ENCODE measurements at regions not wholly inside any gene's neighbourhood (a gene's known extent, or its start where the extent isn't known, plus 50 kb on each side); places are given as distances from the start of the nearest gene placed in this dataset.
"Not testable (repeated sequence)": the region's sequence is repeated elsewhere in the genome, so short reads cannot be mapped to it uniquely, and the experiment has no call there.

GRCh38 chr14:27760367-27760766, 1006.2 kb upstream of the FOXG1 start:
- not testable (repeated sequence) for DNase-seq (ENCODE audit: low read depth)

- DNase-seq (ENCODE audit: low read depth), result not testable (repeated sequence)
These were observed 967.2 kb upstream of the FOXG1 start for GRCh38 chr14:27799066-27800028.

- DNase-seq (ENCODE audit: low read depth), result not testable (repeated sequence)
These were observed 948.7 kb upstream of the FOXG1 start for GRCh38 chr14:27817746-27818430.

GRCh38 chr14:27826149-27826548, 940.4 kb upstream of the FOXG1 start:
- peak; percentile 27 for DNase-seq (ENCODE audit: low read depth)

GRCh38 chr14:27831978-27832377, 934.6 kb upstream of the FOXG1 start:
- not testable (repeated sequence) for DNase-seq (ENCODE audit: low read depth)

DNA sequence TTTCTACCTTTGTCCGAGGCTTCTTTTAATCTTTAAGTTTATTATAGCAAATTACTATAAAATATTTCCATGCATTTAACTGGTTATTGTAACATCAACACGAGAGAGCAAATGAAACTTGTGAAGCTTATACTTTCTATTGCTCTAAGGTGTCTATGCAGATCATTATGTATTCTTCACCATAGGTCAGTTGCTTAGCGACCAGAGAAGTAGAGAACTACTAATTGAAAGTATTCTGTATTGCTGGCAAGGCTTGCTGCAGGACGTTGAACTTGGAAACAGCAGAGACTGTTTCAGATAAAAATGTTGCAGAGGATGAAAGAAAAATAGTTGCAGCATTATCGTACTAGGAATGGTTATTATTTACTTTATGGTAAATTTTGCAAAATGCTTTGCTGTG, 933.6 kb upstream of the FOXG1 start:
- not testable (repeated sequence) for DNase-seq (ENCODE audit: low read depth)

DNA sequence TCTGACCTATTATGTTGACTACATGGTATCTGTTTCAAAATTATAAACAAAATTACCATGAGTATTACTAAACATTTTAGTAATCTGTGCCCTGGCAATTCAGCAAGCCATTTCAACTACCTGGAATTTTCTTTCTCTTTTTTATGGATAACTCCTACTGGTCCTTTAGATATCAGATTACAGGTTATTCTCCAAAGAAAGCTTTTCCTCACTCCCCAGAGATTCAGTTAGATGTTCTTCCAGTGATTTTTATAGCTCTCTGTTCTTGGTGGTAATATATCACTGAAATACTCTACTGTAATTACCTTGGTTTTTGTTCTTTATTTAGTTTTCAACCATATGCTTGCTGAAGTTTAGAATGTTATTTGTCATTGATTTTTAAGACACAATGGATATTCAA, 930.2 kb upstream of the FOXG1 start:
- DNase-seq (ENCODE audit: low read depth), result no peak

GRCh38 chr14:27845241-27845850, 921.2 kb upstream of the FOXG1 start:
- DNase-seq (ENCODE audit: low read depth), result no peak

GRCh38 chr14:27845902-27846301, 920.7 kb upstream of the FOXG1 start:
- no peak for DNase-seq (ENCODE audit: low read depth)

GRCh38 chr14:27847480-27847879, 919.1 kb upstream of the FOXG1 start:
- not testable (repeated sequence) for DNase-seq (ENCODE audit: low read depth)

DNA sequence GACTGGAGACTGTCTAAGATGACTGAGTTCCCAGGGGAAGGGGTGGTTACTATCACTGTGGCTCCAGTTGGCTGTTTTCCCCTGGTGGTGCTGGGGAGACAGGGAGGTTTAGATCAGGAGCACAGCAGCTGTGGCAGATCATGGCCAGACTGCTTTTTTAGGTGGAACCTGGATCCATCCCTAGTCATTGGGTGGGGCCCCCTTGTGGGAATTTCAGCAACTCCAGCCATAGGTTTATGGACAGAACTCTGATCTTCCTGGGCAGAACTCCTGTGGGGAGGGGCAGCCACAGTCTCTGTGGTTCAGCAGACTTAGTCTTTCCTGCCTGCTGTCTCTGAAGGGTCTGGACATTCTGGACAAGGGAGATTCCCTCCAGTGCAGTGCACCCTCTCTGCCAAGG, 917.4 kb upstream of the FOXG1 start:
- DNase-seq (ENCODE audit: low read depth), result not testable (repeated sequence)

GRCh38 chr14:27862684-27863083, 903.9 kb upstream of the FOXG1 start:
- DNase-seq (ENCODE audit: low read depth), result no peak

- no peak for DNase-seq (ENCODE audit: low read depth)
These were observed 903.4 kb upstream of the FOXG1 start for GRCh38 chr14:27863166-27863565.

GRCh38 chr14:27881063-27881462, 885.5 kb upstream of the FOXG1 start:
- no peak for DNase-seq (ENCODE audit: low read depth)

DNA sequence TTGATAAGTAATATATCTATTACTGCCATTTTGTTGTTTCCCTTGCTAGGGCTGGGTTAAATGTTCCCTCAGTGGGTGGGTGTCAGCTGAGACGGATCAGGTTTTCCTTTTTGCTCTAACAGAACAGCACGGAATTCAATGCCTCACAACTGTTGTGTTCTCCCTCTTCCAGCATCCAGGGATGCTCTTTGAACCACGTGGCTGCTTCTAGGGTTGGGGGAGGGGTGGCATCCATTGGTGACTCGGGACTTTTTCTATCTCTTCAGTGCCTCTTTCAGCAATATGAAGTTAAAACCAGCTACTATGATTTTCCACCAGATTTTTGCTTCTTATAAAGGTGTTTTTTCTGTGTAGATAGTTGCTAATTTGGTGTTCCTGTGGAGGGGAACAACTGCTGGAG, 884.9 kb upstream of the FOXG1 start:
- no peak for DNase-seq (ENCODE audit: low read depth)

DNA sequence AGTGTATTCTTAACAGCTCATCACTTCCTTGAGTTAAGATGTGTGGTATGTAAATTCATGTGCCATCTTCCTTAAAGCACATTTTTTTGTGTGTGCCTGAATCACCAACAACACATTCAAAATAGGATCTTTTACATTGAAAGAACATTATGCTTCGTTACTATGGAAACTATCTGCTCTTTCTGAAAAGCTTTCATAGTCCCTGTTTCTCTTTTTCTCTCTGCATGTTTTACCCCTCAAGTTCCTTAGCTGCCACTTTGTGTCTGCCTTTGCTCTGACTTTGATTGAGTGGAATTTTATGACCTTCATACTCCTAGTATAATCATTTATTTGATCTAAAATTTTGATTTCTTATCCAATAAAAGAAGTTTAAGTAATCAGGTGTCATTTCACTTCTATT, 880.3 kb upstream of the FOXG1 start:
- DNase-seq (ENCODE audit: low read depth), result no peak

GRCh38 chr14:27890259-27890658, 876.3 kb upstream of the FOXG1 start:
- no peak for DNase-seq (ENCODE audit: low read depth)

DNA sequence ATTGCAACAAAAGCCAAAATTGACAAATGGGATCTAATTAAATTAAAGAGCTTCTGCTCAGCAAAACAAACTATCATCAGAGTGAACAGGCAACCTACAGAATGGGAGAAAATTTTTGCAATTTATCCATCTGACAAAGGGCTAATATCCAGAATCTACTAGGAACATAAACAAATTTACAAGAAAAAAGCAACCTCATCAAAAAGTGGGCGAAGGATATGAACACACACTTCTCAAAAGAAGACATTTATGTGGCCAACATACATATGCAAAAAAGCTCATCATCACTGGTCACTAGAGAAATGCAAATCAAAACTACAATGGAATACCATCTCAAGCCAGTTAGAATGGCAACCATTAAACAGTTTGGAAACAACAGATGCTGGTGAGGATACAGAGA, 858.1 kb upstream of the FOXG1 start:
- DNase-seq (ENCODE audit: low read depth), result not testable (repeated sequence)

DNA sequence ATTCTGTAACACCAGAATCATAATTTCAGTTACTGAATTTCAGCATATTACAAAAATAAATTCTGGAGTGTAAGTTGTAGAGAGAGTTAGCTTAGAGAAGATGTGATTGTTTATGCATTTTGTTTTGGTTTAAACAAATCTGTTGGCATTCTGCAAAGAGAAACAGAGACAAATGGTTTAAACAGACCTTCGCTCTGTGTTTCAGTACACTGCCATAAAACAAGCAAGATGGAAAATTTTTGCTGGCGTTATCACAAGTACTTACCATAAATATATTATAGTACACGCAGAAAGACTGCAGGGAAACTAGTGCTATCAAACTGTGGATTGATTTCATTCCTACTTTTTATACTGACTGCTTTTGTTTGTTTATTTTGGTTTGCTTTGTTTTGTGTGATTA, 850.3 kb upstream of the FOXG1 start:
- DNase-seq (ENCODE audit: low read depth), result no peak

- DNase-seq (ENCODE audit: low read depth), result no peak
These were observed 848.7 kb upstream of the FOXG1 start for GRCh38 chr14:27917896-27918295.

DNA sequence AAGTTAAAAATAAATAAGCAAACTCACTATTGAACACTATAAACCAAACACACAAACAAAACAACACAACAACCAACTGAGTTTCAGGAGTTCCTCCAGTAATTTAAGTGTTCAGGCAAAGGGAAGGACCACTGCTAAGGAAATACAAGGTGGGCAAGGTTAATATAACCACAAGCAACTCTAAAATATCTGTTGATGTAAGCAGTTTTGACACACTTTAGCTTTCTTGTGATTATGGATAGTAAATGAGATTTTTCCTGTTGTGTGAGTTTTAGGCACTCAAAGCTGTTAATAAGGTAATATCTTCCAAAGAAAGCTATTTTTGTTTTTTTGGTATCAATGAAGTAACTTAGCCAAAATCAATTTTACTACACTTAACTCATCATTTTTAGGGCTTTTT, 839.1 kb upstream of the FOXG1 start:
- no peak for DNase-seq (ENCODE audit: low read depth)

- DNase-seq (ENCODE audit: low read depth), result no peak
These were observed 836.7 kb upstream of the FOXG1 start for GRCh38 chr14:27929797-27930347.
